HG03571 (cell line): ENCODE measurements at regions not wholly inside any gene's neighbourhood (a gene's known extent, or its start where the extent isn't known, plus 50 kb on each side); places are given as distances from the start of the nearest gene placed in this dataset.
A peak's percentile ranks its signal among the peaks of the same experiment; 100 is the strongest.
"Not testable (repeated sequence)": the region's sequence is repeated elsewhere in the genome, so short reads cannot be mapped to it uniquely, and the experiment has no call there.

Experiments
- ATAC-seq: cut with Tn5 transposase; IDR thresholded peaks from one replicate; pipeline ENCODE4 v1.9.1; 2021; ENCODE audit not compliant: unreplicated experiment

- ATAC-seq: no peak
These were observed 197.5 kb upstream of the C2CD4B start for GRCh38 chr15:62362608-62363007.

GRCh38 chr15:62363913-62364312 lies 198.8 kb upstream of the C2CD4B start:
- no peak for ATAC-seq

GRCh38 chr15:62365795-62366442 lies 200.8 kb upstream of the C2CD4B start:
- no peak for ATAC-seq

- ATAC-seq: no peak
These were observed 204.4 kb upstream of the C2CD4B start for GRCh38 chr15:62369454-62369853.

GRCh38 chr15:62371683-62372082 lies 206.6 kb upstream of the C2CD4B start:
- not testable (repeated sequence) for ATAC-seq

GRCh38 chr15:62377736-62378480 lies 212.8 kb upstream of the C2CD4B start:
- ATAC-seq: no peak

- no peak for ATAC-seq
These were observed 213.8 kb upstream of the C2CD4B start for GRCh38 chr15:62378772-62379498.

GRCh38 chr15:62380011-62380410 lies 214.9 kb upstream of the C2CD4B start:
- ATAC-seq: no peak

GRCh38 chr15:62382046-62382445 lies 217.0 kb upstream of the C2CD4B start:
- ATAC-seq: no peak

GRCh38 chr15:62389885-62390790 lies 225.1 kb upstream of the C2CD4B start, which contains the start of gene TLN2:
TSS of gene TLN2 (plus strand) at chr15:62390550.
- peak; percentile 84 for ATAC-seq

GRCh38 chr15:62390791-62391640 lies 225.9 kb upstream of the C2CD4B start:
- ATAC-seq: peak; percentile 20

- no peak for ATAC-seq
These were observed 226.7 kb upstream of the C2CD4B start for GRCh38 chr15:62391641-62392262.

GRCh38 chr15:62392376-62392775 lies 227.3 kb upstream of the C2CD4B start:
- ATAC-seq: no peak

- ATAC-seq: no peak
These were observed 228.1 kb upstream of the C2CD4B start for GRCh38 chr15:62393196-62393595.

- no peak for ATAC-seq
These were observed 229.0 kb upstream of the C2CD4B start for GRCh38 chr15:62394079-62394478.

GRCh38 chr15:62400778-62401177 lies 235.7 kb upstream of the C2CD4B start:
- ATAC-seq: no peak

- no peak for ATAC-seq
These were observed 237.6 kb upstream of the C2CD4B start for GRCh38 chr15:62402687-62403086.

- no peak for ATAC-seq
These were observed 238.2 kb upstream of the C2CD4B start for GRCh38 chr15:62403164-62403809.
